HG03139 (cell line): ENCODE measurements at regions not wholly inside any gene's neighbourhood (a gene's known extent, or its start where the extent isn't known, plus 50 kb on each side); places are given as distances from the start of the nearest gene placed in this dataset.

Experiments used
- ATAC-seq: cut with Tn5 transposase; IDR thresholded peaks from one replicate; pipeline ENCODE4 v1.9.1; 2021; ENCODE audit not compliant: unreplicated experiment

DNA sequence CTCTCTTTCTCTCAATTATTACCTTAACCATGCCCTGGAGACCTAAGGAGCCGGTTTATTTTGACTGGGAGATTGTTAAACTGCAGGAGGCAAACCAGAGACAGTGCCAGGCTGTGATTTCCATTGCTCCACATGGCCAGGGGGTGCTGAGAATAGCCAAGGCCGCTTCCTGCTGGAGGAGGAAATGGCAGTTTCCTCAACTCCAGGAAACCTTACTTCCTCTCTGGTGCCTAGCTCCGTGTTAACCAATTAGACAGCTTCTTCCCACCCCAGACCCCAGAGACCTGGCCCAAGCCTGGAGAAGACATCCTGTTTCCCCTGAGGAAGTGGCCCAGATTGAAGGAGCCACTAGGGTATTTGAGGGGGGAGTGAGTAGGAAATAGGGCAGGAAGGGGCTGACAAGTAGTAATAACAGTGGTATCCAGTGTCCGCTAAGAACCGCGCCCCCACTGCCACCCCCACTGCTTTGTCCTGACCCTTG lies 161.2 kb downstream of the PLPP3 start:
- ATAC-seq, result no peak

DNA sequence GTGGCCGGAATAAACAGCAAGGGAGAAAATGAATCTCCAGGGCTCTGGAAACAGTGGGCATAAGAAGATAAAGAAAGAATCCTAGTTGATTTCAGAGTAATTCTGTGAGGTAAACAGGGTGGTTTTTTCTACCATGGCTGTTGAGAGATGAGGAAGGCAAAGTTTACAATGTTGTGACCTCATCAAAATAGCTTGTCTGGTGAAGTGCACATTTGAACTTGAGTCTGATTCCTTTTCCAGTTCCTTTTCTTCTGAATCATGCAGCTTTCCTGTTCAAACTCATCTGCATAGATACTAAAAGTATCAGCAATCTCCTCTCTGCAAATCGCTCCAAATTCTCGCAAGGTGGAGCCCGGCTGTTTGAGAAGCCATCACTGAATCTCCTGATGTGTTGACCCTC lies 161.7 kb downstream of the PLPP3 start:
- ATAC-seq, result no peak

DNA sequence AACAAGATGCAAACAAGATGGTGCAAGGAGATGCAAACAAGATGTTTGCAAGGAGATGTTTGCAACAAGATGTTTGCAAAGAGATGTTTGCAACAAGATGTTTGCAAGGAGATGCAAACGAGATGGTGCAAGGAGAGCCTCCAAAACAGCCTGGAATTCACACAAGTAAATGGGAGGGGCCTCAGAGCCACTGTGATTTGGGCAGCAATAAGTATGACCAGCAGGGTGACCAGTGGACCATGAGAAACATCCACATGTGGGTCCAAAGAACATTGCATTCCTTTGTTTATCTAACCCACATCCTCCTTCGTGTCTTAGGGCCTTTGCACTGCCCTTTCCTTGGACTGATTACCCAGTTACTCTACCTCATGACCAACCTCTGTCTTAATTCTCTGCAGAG lies 162.9 kb downstream of the PLPP3 start:
- no peak for ATAC-seq

DNA sequence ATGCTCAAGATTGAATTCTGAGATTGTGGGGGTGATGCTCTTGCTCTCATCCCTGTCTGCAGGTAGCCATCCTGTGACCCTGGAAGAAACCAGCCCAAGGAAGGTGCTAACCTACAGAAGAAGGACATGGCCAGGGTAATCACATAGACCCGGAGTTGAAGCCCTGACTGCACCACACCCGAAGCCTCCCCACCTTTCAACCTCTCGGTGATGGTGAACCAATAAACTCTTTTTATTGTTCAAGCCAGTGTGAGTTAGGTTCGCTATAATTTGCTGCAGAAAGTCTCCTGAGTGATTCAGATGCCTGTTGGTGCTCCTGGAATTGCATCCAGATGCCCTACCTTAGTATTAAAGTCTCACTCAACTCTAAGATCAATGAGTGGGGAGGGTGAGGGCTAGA lies 163.6 kb downstream of the PLPP3 start:
- ATAC-seq, result no peak

DNA sequence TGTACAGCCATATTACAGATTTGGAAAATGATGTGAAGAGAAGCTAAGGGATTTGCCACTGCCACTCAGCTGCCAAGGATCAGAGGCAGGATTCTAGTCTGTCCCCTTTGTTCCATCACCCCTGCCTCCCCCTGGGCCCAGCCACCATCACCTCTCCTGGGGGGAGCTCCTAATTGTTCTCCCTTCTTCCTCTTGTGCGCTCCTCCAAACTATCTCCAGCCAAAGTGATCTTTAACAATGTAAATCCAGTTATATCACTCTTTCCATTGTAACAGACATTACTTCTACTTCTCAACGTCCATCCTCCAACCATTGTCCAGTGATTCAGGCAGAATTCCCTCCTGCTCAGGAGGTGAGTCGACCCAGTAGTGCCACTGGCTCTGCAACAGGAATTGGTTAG lies 164.1 kb downstream of the PLPP3 start:
- no peak for ATAC-seq

DNA sequence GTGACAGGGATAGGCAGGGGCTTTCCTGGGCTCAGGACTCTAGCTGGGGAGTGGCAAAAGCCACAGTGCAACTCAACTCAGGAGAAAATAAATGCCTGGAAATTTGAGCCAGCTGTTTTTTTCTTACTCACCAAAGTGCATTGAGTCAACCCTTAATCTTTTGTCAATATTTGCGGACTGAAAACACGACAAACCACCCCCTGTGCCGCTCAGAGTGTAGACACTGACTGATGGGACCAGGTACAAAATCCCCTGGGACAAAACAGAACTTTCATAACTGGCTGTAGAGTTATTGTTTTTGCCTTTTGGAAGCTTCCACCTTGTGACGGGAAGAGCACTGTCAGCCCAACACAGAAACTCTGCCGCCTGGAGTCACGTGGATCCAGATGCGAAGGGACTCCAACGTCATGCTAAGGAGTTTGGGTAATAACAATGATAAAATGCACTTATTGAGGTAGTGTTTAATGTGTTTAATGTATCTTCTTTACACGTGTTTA lies 164.6 kb downstream of the PLPP3 start:
- ATAC-seq, result no peak

DNA sequence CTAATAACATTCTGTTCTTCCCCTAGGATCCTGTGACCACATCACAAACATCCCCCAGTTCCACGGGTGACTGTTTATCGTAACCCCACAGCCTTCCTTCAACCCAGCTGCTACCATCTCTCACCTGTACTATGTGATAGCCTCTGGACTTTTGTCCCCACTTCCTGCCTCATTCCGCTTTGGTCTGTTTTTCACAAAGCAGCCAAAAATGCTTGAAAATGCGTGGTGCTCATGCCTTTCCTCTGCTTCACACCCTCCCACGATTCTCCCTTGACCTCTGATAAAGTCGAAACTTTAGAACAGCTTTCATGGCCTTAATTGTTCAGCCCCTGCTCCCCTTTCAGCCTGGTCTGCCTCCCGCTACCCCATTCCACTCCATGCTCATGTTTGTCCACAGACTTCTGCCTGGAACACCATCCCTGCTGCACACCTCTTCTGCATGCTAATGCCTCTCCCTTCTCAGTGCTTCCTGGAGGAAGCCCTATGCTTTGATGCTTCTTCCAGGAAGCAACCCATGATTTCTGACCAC lies 165.6 kb downstream of the PLPP3 start:
- no peak for ATAC-seq

DNA sequence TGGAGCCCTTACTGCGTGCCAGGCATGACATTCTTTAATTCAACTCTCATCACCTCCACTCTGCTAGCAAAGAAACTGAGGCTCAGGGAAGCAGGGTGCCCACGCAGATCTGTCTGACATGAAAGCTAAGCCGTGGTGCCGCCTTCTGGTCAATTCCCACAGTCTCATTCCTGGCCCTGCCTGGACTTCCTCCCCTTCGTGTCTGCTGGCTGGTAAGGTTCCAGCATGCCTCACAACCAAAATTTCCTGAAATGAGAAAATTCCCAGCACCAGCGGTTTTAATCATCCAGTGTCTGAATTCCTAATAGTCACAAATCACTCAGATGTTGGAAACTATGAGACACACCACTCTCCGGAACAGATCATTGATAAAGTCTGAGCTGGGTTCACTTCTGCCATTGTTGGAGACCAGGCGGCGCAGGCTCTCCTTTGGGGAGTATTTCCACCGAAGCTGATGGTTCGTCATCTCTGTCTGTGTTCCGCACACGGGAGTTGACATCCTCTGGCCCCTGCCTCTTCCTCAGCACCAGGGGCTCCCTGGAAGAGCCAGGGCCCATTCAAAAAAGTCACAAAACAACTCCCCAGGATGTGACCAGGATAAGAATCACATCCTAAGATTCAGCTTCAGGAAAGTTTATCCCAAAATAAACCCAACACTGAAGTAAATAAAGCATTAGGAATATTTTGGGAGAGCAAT lies 167.7 kb downstream of the PLPP3 start:
- no peak for ATAC-seq

DNA sequence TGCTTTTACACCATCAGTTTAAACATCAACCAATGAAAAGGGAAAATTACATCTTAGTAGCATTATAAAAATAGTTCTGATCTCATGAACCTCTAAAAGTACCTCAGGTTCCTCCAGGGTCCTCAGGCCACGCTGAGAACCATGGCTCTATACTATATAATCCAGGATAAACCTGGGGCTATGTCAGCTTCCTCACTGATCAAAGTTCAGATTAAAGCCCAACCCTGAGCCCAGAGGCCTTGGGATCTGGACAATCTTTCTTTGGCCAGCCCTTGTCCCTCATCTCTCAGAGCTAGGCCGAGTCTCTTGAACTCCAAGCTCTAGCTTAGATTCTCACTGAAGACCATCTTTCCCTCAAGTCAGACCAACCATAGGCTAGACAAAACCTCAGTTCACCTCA lies 168.3 kb downstream of the PLPP3 start:
- ATAC-seq, result no peak

DNA sequence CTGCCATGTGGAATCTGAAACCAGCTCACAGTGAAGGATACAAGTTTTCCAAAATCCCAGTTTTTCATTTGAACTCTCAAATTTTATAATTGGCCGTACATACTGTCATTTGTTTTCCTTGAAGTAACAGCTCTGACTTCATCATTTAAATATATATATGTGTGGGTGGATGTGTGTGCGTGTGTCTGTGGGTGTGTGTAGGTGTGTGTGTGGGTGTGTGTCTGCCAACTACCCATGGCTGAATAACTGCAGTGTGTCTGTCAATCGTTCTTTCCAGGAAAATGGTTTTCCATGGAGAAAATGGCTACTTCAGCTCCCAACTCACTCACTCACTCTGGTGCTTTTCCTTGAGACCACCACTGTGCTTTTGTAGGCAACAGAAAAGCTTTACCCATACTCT lies 169.0 kb downstream of the PLPP3 start:
- no peak for ATAC-seq

DNA sequence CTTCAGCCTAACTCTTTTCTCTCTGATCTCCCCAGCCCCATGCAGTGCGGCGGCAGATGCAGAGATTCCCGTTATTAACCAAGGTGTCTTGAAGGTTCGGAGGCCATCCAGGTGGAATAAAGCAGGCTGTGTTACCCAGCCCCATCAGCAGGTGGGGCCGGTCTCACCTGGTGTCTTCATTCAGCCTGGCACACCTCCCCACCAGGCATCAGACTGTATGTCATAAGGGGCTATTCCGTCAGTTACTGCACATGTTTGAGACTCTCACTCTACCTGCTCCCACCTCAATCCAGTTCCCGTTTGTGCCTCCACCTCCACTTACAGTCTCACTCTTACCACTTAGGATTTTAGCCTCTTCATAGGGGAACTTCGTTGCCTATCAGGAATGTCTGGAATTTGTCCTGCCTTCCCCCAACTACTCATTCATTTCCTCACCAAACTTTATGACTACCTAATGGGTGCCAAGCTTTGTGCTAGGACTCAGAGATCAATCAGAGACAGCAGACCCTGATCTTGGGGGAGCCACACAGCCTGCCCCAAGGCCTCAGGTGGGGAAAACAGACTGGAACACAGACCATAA lies 170.2 kb downstream of the PLPP3 start:
- no peak for ATAC-seq

DNA sequence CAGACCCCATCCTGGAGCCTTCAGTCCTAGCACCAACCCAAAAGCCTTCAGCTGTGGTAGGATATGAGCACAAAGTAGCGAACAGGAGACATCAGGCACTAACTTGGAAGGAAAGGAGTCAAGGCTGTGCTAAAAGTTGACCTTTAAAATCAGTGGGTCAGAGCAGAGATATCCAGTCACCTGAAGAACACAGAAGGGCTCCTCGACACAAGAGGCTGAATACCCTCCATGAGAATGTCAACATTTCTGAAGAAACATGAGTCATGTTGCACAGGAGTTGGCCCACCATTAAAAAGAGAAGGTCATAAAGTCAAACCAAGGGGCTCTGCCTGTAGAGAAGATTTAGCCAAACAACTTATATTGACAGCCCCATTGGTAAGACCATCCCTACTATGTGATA lies 172.5 kb downstream of the PLPP3 start:
- ATAC-seq, result no peak

DNA sequence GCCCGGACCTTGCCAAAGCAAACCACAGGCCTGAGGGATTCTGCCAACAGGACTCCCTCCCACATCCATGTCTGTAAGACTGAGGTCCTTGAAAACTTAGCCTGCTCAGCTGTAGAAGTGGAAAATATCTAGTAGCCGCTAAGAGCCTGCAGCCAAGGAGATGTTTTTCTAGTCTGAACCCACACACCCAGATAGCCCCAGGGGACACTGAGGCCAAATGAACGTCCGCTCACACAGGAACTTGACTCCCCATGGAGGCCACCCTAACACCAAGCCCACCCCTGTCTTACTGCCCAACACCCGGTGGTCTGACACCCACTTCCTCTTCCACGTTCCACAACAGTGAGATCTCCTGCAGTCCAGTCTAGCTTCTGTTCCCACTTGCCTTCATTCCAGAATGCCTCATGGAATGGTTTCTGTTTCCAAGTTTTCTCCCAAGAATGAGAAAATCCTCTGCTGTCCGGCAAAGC lies 174.8 kb downstream of the PLPP3 start:
- no peak for ATAC-seq

DNA sequence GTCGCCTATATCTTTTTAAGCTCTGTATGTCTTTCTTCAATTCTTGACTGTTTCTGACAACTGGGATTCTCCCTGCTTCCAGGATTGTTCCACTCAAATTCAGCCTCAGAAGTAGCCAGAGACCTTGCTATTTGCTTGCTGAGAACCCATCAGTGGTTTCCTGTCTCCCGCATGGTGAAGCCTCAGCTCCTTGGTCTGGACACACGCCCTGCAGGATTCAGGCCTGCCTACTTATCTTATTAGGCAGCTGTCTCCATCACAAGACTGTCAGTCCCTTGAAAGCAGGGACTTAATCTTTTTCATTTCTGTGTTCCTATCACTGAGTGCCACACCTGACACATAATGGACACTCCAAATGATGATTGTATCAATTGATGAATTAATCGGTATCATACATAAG lies 175.3 kb downstream of the PLPP3 start:
- no peak for ATAC-seq

DNA sequence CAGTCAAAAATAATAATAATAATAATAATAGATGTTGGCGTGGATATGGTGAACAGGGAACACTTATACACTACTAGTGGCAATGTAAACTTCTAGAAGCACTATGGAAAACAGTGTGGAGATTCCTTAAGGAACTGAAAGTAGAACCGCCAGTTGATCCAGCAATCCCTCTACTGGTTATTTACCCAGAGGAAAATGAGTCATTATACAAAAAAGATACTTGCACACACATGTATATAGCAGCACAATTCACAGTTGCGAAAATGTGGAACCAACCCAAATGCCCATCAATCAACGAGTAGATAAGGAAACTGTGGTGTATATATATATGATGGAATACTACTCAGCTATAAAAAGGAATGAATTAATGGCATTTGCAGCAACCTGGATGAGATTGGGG lies 176.0 kb downstream of the PLPP3 start:
- ATAC-seq, result no peak

DNA sequence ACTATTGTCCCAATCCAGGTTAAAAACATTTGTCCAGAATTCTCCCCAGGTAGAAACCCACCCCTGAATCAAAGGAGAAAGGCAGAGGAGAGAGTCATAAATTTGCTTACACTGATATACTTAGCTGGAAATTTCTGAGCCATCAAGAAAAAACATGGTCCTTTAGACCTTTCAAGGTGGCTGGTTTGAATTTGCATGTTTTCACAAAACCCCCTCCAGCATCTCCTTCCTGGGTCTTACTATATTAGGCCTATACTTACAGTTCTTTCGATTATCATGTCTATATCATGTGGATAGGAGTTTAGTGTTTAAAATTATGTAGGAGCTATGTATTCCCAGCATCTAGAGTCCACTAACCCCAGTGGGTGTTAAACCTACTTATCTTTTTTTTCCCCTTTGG lies 178.2 kb downstream of the PLPP3 start:
- ATAC-seq, result no peak

DNA sequence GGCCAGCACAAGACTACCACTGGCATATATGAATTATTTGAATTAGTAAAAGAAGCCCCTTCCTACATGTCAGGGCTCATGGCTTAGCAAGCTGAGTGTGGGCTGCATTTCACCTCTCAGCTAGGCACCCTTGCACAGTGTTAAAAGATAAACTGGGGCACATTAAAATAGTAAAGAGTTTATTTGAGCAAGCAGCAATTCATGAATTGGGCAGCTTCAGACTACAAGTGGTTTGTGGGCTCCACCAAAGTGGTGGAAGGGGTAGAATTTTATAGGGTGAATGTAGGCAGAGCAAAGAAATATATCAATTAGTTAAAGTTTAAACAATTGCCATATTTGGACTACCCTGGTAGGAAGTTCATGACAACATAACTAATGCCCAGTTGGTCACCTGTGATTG lies 178.8 kb downstream of the PLPP3 start:
- ATAC-seq, result no peak

DNA sequence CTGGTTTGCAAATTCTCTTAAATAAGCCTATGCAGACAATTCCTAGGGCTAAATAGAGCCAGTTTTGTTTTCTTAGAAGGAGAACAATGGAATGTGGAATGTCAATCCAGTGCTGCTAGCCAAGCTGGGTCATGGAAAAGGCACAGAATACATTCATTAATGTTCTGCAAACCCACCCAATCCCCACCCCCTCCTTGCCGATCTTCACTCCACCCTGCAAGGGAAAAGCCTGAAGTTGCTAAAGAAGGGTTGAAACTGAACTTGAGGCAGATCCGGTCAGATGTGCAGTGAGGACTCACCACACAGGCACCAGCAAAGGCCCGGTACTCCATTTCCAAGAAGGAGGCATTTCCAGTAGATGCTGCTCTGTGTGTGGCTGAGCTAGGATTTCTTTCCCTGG lies 179.6 kb downstream of the PLPP3 start:
- ATAC-seq, result no peak

DNA sequence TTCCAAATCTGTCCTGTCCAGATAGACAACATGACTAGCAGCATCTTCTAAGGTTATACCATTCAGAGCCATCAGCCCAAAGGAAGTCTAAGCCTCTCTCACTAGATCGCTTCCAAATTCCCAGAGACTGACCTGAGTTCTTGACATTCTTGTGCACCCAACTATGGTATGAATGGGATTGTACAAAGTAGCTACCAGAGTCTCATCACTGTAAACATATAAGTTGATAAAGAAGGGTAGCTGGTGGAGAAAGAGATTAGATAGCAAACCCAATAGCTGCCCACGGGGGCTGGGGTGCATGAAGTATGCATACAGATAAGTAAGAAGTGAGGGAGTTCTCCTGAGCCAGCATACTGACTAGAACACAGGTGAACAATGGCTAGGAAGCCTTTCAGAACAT lies 180.0 kb downstream of the PLPP3 start:
- ATAC-seq, result no peak

DNA sequence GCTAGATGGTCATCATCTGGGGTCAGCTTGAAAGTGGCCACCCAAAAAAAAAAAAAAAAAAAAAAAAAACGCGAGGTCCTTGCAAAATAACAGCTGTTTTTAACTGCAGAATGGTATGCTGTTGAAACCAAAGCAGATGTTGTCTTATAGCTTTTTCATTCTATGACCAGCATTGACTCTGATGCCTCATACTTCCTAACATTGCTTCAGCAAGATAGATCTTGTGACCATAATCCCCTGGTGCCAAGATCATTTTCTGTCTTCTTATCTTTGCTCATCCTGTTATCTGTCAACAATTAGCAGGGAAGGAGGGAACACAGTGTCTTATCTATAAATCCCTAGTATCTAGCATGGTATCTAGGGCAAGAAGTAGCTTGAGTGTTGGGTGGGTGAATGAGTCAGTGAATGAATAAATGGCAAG lies 181.5 kb downstream of the PLPP3 start:
- ATAC-seq, result no peak

DNA sequence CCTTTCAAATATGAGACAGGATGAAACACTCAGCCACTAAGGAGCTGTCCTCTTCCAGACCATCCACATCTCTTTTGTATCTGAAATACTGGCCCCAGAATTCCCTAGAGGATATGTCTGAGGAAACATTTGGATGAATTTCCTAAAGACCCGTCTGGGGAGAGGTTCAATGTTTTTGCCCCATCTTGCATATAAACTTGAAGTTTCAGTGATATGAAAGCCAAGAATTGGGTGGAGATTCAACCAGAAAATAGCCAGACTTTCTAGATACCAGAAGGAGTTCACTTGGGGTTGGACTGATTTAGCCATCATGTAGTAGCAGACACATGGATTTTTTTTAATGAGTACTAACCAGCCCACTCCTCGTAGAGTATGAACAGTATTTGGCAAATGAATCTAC lies 182.0 kb downstream of the PLPP3 start:
- no peak for ATAC-seq

DNA sequence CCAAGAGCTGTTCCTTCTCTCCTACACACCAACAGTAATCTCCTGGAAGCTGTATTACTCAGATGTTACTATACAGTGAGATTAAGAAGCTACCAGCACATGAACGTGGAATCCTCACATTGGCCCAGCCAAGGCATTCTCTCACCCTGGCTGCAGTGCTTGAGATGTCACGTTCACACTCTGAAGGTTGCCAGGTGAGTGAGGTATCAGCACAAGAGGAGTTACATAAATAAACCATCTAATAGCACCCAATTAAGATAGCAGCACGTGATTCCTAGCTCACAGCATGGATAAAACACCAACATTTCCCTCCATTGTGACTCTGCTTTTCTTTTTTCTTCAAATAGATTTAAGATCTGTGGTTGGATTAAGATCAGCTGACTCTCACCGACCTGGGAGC lies 182.8 kb downstream of the PLPP3 start:
- no peak for ATAC-seq
